ENCODE measurements at regions not wholly inside any gene's neighbourhood (a gene's known extent, or its start where the extent isn't known, plus 50 kb on each side); places are given as distances from the start of the nearest gene placed in this dataset.

GRCh38 chr18:34159691-34160185 is 65.0 kb downstream of the NOL4 start:
- TF ChIP-seq POLR2A (IDR thresholded peaks at IDR 0.05) (no peak), CTCF (IDR thresholded peaks at IDR 0.05) (no peak)
- no peaks in the 10 kb centered on the region for H3K9me3 ChIP-seq
- H3K4me1 ChIP-seq, result no peaks in the 10 kb centered on the region
- peak; percentile 14 for DNase-seq
- no peaks in the 10 kb centered on the region for H3K36me3 ChIP-seq (ENCODE audit: low read depth, missing control alignments)
- H3K27ac ChIP-seq, result peak overlapping the region in 1 of 2 donors; percentile 30
- no peaks in the 10 kb centered on the region for H3K27me3 ChIP-seq
- 31 to 43% methylated on average over 14 of the region's 14 CpGs for WGBS, 2 donors
- H3K4me3 ChIP-seq, result peak overlapping the region; percentile 39 to 53
- intact Hi-C loops (cut with DNase I; ENCODE audit: low total_unique reads), result no loop called here

- peak overlapping the region; percentile 39 to 53 for H3K4me3 ChIP-seq
- H3K9me3 ChIP-seq, result no peaks in the 10 kb centered on the region
- H3K27me3 ChIP-seq, result no peaks in the 10 kb centered on the region
- no peaks in the 10 kb centered on the region for H3K36me3 ChIP-seq (ENCODE audit: low read depth, missing control alignments)
- intact Hi-C loops (cut with DNase I; ENCODE audit: low total_unique reads), result no loop called here
- no peaks in the 10 kb centered on the region for H3K4me1 ChIP-seq
- WGBS, 2 donors, result 2 to 4% methylated on average over 17 to 52 of the region's 54 CpGs
- peak overlapping the region in 1 of 2 donors; percentile 30 for H3K27ac ChIP-seq
- TF ChIP-seq POLR2A (IDR thresholded peaks at IDR 0.05), result no peak
- TF ChIP-seq CTCF (IDR thresholded peaks at IDR 0.05), result no peak
- peak; percentile 51 for DNase-seq
Observed at GRCh38 chr18:34158881-34159690, 65.6 kb downstream of the NOL4 start.

GRCh38 chr18:34153711-34154110 is 71.0 kb downstream of the NOL4 start:
- DNase-seq, result no peak
- no peak for TF ChIP-seq POLR2A (IDR thresholded peaks at IDR 0.05)
- Histone ChIP-seq H3K27ac (no peak overlapping the region), H3K27me3 (no peaks in the 10 kb centered on the region), H3K4me3 (no peak overlapping the region), H3K36me3 (ENCODE audit: low read depth, missing control alignments) (no peaks in the 10 kb centered on the region), H3K4me1 (no peaks in the 10 kb centered on the region), H3K9me3 (no peaks in the 10 kb centered on the region)
- intact Hi-C loops (cut with DNase I; ENCODE audit: low total_unique reads), result no loop called here
- 52 to 64% methylated on average over 1 of the region's 1 CpG for WGBS, 2 donors

GRCh38 chr18:34131006-34131405 is 93.7 kb downstream of the NOL4 start:
- no peak overlapping the region for H3K4me3 ChIP-seq
- TF ChIP-seq POLR2A (IDR thresholded peaks at IDR 0.05) (no peak), CTCF (IDR thresholded peaks at IDR 0.05) (no peak)
- H3K27me3 ChIP-seq, result no peaks in the 10 kb centered on the region
- DNase-seq, result no peak
- H3K27ac ChIP-seq, result no peak overlapping the region
- intact Hi-C loops (cut with DNase I; ENCODE audit: low total_unique reads), result no loop called here
- H3K4me1 ChIP-seq, result no peaks in the 10 kb centered on the region
- no peaks in the 10 kb centered on the region for H3K36me3 ChIP-seq (ENCODE audit: low read depth, missing control alignments)
- WGBS, 2 donors, result 80 to 82% methylated on average over 1 of the region's 1 CpG
- no peaks in the 10 kb centered on the region for H3K9me3 ChIP-seq

- H3K9me3 ChIP-seq, result no peaks in the 10 kb centered on the region
- DNase-seq, result no peak
- intact Hi-C loops (cut with DNase I; ENCODE audit: low total_unique reads), result no loop called here
- no peak overlapping the region for H3K4me3 ChIP-seq
- H3K36me3 ChIP-seq (ENCODE audit: low read depth, missing control alignments), result no peaks in the 10 kb centered on the region
- H3K4me1 ChIP-seq, result no peaks in the 10 kb centered on the region
- H3K27ac ChIP-seq, result no peak overlapping the region
- no peak for TF ChIP-seq CTCF (IDR thresholded peaks at IDR 0.05)
- no peak for TF ChIP-seq POLR2A (IDR thresholded peaks at IDR 0.05)
- H3K27me3 ChIP-seq, result no peaks in the 10 kb centered on the region
Observed at GRCh38 chr18:34128436-34128835, 96.3 kb downstream of the NOL4 start.
